Endothelial cell of umbilical vein (primary cell): ENCODE measurements at regions not wholly inside any gene's neighbourhood (a gene's known extent, or its start where the extent isn't known, plus 50 kb on each side); places are given as distances from the start of the nearest gene placed in this dataset.

Source experiments
- BruUV-seq: library from RNA; stranded (reverse); fragments of 400-500 nt; replicated peaks from 2 replicates; lab custom pipeline; 2021; lab: Mats Ljungman, UMichigan
- CTCF ChIA-PET: fragments of 300-600, 350-600 bp; sonication (Branson Sonifier 250); formaldehyde crosslinking; loops from one replicate; lab custom pipeline; 2021; ENCODE audit warnings: antibody characterized with exemption, inconsistent platforms; lab: Charles Lee
- POLR2A ChIA-PET: fragments of 300-600, 350-600 bp; sonication (Branson Sonifier 250); formaldehyde crosslinking; loops from one replicate; lab custom pipeline; 2021; ENCODE audit warnings: antibody characterized with exemption, inconsistent platforms; lab: Charles Lee
- DNase-seq: peaks from one replicate; pipeline ENCODE4 v3.0.0-alpha.2; 2011; ENCODE audit warnings: low read depth, low spot score
- FAIRE-seq: peaks from 2 replicates; lab custom pipeline; 2011; peaks lifted over from hg19 to GRCh38; lab: Jason Lieb, UNC
- H2AFZ ChIP-seq: 2 replicates; pipeline ENCODE4 v1.6.0; 2012; ENCODE audit warnings: low read depth, low read length, control low read depth, inconsistent platforms
- H3K27ac ChIP-seq: 2 replicates; pipeline ENCODE4 v1.5.1; 2011; ENCODE audit warnings: low read depth, mild to moderate bottlenecking, control low read depth, low read length, moderate library complexity; ENCODE audit not compliant: insufficient read depth
- H3K27me3 ChIP-seq, 2 experiments: 2 replicates each; pipeline versions ENCODE4 v1.6.0 to v1.6.1; 2011; ENCODE audit warnings: low read length in 2 of 2, mixed read lengths in 1 of 2; ENCODE audit not compliant: control insufficient read depth in 2 of 2, insufficient read depth in 2 of 2
- H3K36me3 ChIP-seq, 2 experiments: 2 replicates in 1 of 2; 3 replicates in 1 of 2; pipeline ENCODE4 v1.5.1; 2011; ENCODE audit warnings: low read length in 2 of 2, mild to moderate bottlenecking in 1 of 2, moderate library complexity in 1 of 2; ENCODE audit not compliant: control insufficient read depth in 2 of 2, insufficient read depth in 2 of 2; ENCODE audit errors: extremely low read depth in 1 of 2
- H3K4me1 ChIP-seq: 3 replicates; pipeline ENCODE4 v1.5.1; 2011; ENCODE audit warnings: mild to moderate bottlenecking, low read length; ENCODE audit not compliant: control insufficient read depth, insufficient read depth; ENCODE audit errors: extremely low read depth
- H3K4me2 ChIP-seq: 2 replicates; pipeline ENCODE4 v1.6.1; 2011; ENCODE audit warnings: low read length, control low read depth, mixed read lengths; ENCODE audit not compliant: insufficient read depth
- H3K4me3 ChIP-seq, 3 experiments: fragments of 200-600 bp in 1 of 3; sonication (generic), shearing (Covaris generic) in 1 of 3; replicated peaks in 1 of 3; 2 replicates each; pipeline ENCODE4 v1.5.1; 2011 to 2016; ENCODE audit warnings: control low read depth in 3 of 3, low read length in 3 of 3, mild to moderate bottlenecking in 2 of 3, inconsistent platforms in 1 of 3, low read depth in 1 of 3, moderate library complexity in 1 of 3; ENCODE audit not compliant: insufficient read depth in 1 of 3
- H3K79me2 ChIP-seq: 2 replicates; pipeline ENCODE4 v1.6.0; 2012; ENCODE audit warnings: low read length, inconsistent platforms; ENCODE audit not compliant: control insufficient read depth, insufficient read depth
- H3K9ac ChIP-seq: replicated peaks from 2 replicates; pipeline ENCODE3; 2011; ENCODE audit warnings: low read length, control low read depth; ENCODE audit not compliant: insufficient read depth; ENCODE audit errors: extremely low read depth
- H3K9me1 ChIP-seq: replicated peaks from 3 replicates; pipeline ENCODE4 v1.6.0; 2011; ENCODE audit warnings: mild to moderate bottlenecking, low read length; ENCODE audit not compliant: control insufficient read depth, insufficient read depth; ENCODE audit errors: extremely low read depth
- H3K9me3 ChIP-seq: replicated peaks from 2 replicates; pipeline ENCODE4 v1.5.1; 2012; ENCODE audit warnings: low read length, inconsistent platforms; ENCODE audit not compliant: control insufficient read depth, insufficient read depth
- H4K20me1 ChIP-seq: replicated peaks from 2 replicates; pipeline ENCODE3; 2011; ENCODE audit warnings: mild to moderate bottlenecking, low read length; ENCODE audit not compliant: control insufficient read depth, insufficient read depth; ENCODE audit errors: extremely low read depth
- EZH2 ChIP-seq: IDR thresholded peaks from 2 replicates; pipeline ENCODE4 v1.6.1; 2012; ENCODE audit warnings: borderline replicate concordance, low read depth, mild to moderate bottlenecking, moderate library complexity, low read length, inconsistent platforms; ENCODE audit not compliant: severe bottlenecking
- FOS ChIP-seq: IDR thresholded peaks from 2 replicates; pipeline ENCODE4 v1.6.1; 2011; ENCODE audit warnings: mild to moderate bottlenecking, low read length, moderate library complexity, borderline replicate concordance; ENCODE audit not compliant: insufficient read depth
- GATA2 ChIP-seq: IDR thresholded peaks from 2 replicates; pipeline ENCODE4 v1.7.0; 2011; ENCODE audit warnings: low read depth, mild to moderate bottlenecking, moderate library complexity, mixed read lengths, low read length; ENCODE audit not compliant: insufficient read length, insufficient read depth
- JUN ChIP-seq: IDR thresholded peaks from 2 replicates; pipeline ENCODE4 v1.6.1; 2011; ENCODE audit warnings: borderline replicate concordance, low read depth; ENCODE audit not compliant: insufficient read length, insufficient read depth
- MYC ChIP-seq: IDR thresholded peaks from one replicate; pipeline ENCODE4 v1.6.1; 2011; ENCODE audit warnings: mild to moderate bottlenecking, low read depth, low read length
- POLR2A ChIP-seq: IDR thresholded peaks from 2 replicates; pipeline ENCODE4 v1.6.1; 2012; ENCODE audit warnings: low read depth, mild to moderate bottlenecking, control low read depth, low read length
- POLR2AphosphoS5 ChIP-seq: IDR thresholded peaks from 2 replicates; pipeline ENCODE4 v1.6.1; 2012; ENCODE audit warnings: low read depth, mild to moderate bottlenecking, control low read depth, low read length, moderate library complexity; ENCODE audit not compliant: insufficient read depth
- dilution Hi-C: fragments of 300-500 bp; cut with MboI; formaldehyde crosslinking; loops from one replicate; pipeline ENCODE4 v1.15.0; 2019; ENCODE audit warnings: low sequenced_read_pairs; ENCODE audit not compliant: extremely low pct_ligation_motif_present
- intact Hi-C: fragments of 100-400 bp; cut with micrococcal nuclease; formaldehyde crosslinking; loops from one replicate; pipeline ENCODE4 v1.10.0; 2022
- TF ChIP-seq, protein P1 (sequence below): IDR thresholded peaks from 2 replicates; pipeline ENCODE4 v1.6.1; 2011; ENCODE audit not compliant: insufficient read depth, insufficient read length
- TF ChIP-seq, protein P2 (sequence below), 2 donors: IDR thresholded peaks; 1 replicate in 1 of 2; 2 replicates in 1 of 2; pipeline ENCODE4 v1.5.1; 2011; ENCODE audit warnings: low read length in 2 of 2, mild to moderate bottlenecking in 2 of 2, moderate library complexity in 2 of 2, control low read depth in 1 of 2, inconsistent platforms in 1 of 2, low read depth in 1 of 2; ENCODE audit not compliant: insufficient read depth in 1 of 2; ENCODE audit errors: extremely low read depth in 1 of 2

DNA sequence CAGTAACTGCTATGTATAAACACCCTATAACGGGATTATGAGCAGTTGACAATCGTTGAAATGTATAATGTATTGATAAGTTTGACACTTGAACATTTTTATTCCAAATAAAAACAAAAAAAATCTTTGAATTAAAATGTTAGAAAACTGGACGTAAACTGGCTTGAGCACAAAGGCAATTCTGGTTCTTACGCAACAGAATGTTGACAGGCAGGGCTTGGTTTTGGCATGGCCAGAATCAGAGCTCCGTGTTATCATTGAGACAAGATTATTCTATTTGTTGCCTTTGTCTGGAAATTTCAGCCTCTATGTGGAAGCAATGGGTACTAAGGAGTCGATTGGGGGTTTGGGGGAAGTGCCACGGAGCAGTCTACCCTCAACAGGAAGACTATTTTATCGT is 1028.6 kb upstream of the ZEB2 start:
- FAIRE-seq (no peak), DNase-seq (no peak)
- H3K9me3 ChIP-seq = no peaks in the 10 kb centered on the region
- TF ChIP-seq, protein P1, sequence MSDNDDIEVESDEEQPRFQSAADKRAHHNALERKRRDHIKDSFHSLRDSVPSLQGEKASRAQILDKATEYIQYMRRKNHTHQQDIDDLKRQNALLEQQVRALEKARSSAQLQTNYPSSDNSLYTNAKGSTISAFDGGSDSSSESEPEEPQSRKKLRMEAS = no peak
- TF ChIP-seq FOS (no peak), POLR2AphosphoS5 (no peak), EZH2 (no peak), JUN (no peak), POLR2A (no peak), GATA2 (no peak), MYC (no peak)
- TF ChIP-seq, protein P2, sequence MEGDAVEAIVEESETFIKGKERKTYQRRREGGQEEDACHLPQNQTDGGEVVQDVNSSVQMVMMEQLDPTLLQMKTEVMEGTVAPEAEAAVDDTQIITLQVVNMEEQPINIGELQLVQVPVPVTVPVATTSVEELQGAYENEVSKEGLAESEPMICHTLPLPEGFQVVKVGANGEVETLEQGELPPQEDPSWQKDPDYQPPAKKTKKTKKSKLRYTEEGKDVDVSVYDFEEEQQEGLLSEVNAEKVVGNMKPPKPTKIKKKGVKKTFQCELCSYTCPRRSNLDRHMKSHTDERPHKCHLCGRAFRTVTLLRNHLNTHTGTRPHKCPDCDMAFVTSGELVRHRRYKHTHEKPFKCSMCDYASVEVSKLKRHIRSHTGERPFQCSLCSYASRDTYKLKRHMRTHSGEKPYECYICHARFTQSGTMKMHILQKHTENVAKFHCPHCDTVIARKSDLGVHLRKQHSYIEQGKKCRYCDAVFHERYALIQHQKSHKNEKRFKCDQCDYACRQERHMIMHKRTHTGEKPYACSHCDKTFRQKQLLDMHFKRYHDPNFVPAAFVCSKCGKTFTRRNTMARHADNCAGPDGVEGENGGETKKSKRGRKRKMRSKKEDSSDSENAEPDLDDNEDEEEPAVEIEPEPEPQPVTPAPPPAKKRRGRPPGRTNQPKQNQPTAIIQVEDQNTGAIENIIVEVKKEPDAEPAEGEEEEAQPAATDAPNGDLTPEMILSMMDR (IDR thresholded peaks at IDR 0.05; ENCODE audit: extremely low read depth in 1 of 2, insufficient read depth in 1 of 2, low read depth in 1 of 2, low read length in 2 of 2) = no peak
- ChIA-PET CTCF (no interaction called here), POLR2A (no interaction called here)
- no peak overlapping the region for H2AFZ ChIP-seq
- H3K4me3 ChIP-seq = no peak overlapping the region
- BruUV-seq = no TSS peak
- intact Hi-C loops = no loop called here
- H4K20me1 ChIP-seq = no peaks in the 10 kb centered on the region
- H3K9me1 ChIP-seq = no peaks in the 10 kb centered on the region
- no peaks in the 10 kb centered on the region for H3K27me3 ChIP-seq
- no peaks in the 10 kb centered on the region for H3K4me1 ChIP-seq
- dilution Hi-C loops = no loop called here
- no peak overlapping the region for H3K27ac ChIP-seq
- H3K79me2 ChIP-seq = no peaks in the 10 kb centered on the region
- H3K9ac ChIP-seq = no peak overlapping the region
- H3K4me2 ChIP-seq = no peak overlapping the region
- no peaks in the 10 kb centered on the region for H3K36me3 ChIP-seq
